Neural crest cell (in vitro differentiated cells): ENCODE measurements at regions not wholly inside any gene's neighbourhood (a gene's known extent, or its start where the extent isn't known, plus 50 kb on each side); places are given as distances from the start of the nearest gene placed in this dataset.

Experiments used
- DNase-seq: peaks from one replicate; pipeline ENCODE4 v3.0.0; 2021; ENCODE audit warnings: low read depth, mixed read lengths, low spot score
- H3K27ac Mint-ChIP-seq: one replicate; pipeline ENCODE4 v1.8.0; 2021; ENCODE audit warnings: mild to moderate bottlenecking, mixed read lengths; ENCODE audit not compliant: unreplicated experiment
- H3K27me3 Mint-ChIP-seq: 2 replicates; pipeline ENCODE4 v1.8.0; 2021; ENCODE audit warnings: low read depth, mild to moderate bottlenecking, mixed read lengths
- H3K36me3 Mint-ChIP-seq: 2 replicates; pipeline ENCODE4 v1.8.0; 2021; ENCODE audit warnings: low read depth, mild to moderate bottlenecking, mixed read lengths
- H3K4me1 Mint-ChIP-seq: 2 replicates; pipeline ENCODE4 v1.8.0; 2021; ENCODE audit warnings: mixed read lengths
- H3K4me3 Mint-ChIP-seq: one replicate; pipeline ENCODE4 v1.8.0; 2021; ENCODE audit warnings: mild to moderate bottlenecking, mixed read lengths
- H3K9me3 Mint-ChIP-seq: 2 replicates; pipeline ENCODE4 v1.8.0; 2021; ENCODE audit warnings: mixed read lengths
- TF ChIP-seq, protein P1 (sequence below): fragments of 200-600 bp; sonication (generic); conservative IDR thresholded peaks from 2 replicates; pipeline ENCODE4 v1.5.0; 2021; ENCODE audit warnings: antibody characterized with exemption, mild to moderate bottlenecking

GRCh38 chr1:187788718-187789117 lies 960.0 kb downstream of the PLA2G4A start:
- H3K27ac Mint-ChIP-seq: no peak overlapping the region
- TF ChIP-seq, protein P1, sequence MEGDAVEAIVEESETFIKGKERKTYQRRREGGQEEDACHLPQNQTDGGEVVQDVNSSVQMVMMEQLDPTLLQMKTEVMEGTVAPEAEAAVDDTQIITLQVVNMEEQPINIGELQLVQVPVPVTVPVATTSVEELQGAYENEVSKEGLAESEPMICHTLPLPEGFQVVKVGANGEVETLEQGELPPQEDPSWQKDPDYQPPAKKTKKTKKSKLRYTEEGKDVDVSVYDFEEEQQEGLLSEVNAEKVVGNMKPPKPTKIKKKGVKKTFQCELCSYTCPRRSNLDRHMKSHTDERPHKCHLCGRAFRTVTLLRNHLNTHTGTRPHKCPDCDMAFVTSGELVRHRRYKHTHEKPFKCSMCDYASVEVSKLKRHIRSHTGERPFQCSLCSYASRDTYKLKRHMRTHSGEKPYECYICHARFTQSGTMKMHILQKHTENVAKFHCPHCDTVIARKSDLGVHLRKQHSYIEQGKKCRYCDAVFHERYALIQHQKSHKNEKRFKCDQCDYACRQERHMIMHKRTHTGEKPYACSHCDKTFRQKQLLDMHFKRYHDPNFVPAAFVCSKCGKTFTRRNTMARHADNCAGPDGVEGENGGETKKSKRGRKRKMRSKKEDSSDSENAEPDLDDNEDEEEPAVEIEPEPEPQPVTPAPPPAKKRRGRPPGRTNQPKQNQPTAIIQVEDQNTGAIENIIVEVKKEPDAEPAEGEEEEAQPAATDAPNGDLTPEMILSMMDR: no peak
- H3K4me1 Mint-ChIP-seq: peaks cover 10% of the 10 kb centered on the region
- no peaks in the 10 kb centered on the region for H3K36me3 Mint-ChIP-seq
- H3K9me3 Mint-ChIP-seq: no peaks in the 10 kb centered on the region
- no peak for DNase-seq
- H3K27me3 Mint-ChIP-seq: no peaks in the 10 kb centered on the region
- H3K4me3 Mint-ChIP-seq: no peak overlapping the region

DNA sequence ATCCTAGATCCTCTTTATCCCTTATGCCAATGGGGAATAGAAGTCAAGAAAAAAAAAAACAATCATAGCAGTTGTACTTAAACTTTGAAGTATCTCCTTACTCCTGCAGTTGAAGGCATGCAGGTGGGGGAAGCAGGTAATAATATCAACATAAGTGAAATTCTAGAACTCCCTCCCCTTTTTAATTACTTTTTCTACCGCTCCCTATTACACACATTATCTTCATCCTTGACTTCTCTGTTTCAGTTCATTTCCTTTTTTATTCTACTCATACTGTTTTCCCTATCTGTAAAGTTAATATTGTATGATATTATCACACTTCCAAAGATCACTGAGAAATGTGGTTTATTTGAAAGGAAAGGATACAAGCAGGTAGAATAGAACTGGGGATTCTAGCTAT lies 962.0 kb downstream of the PLA2G4A start:
- Mint-ChIP-seq H3K9me3 (no peaks in the 10 kb centered on the region), H3K36me3 (no peaks in the 10 kb centered on the region), H3K27me3 (no peaks in the 10 kb centered on the region), H3K27ac (no peak overlapping the region), H3K4me1 (peaks cover 18% of the 10 kb centered on the region), H3K4me3 (no peak overlapping the region)
- DNase-seq: no peak
- TF ChIP-seq, protein P1: no peak

GRCh38 chr1:187794561-187794960 lies 965.8 kb downstream of the PLA2G4A start:
- no peak for DNase-seq
- H3K9me3 Mint-ChIP-seq: no peaks in the 10 kb centered on the region
- no peak overlapping the region for H3K27ac Mint-ChIP-seq
- no peak overlapping the region for H3K4me3 Mint-ChIP-seq
- TF ChIP-seq, protein P1: no peak
- H3K36me3 Mint-ChIP-seq: no peaks in the 10 kb centered on the region
- H3K27me3 Mint-ChIP-seq: no peaks in the 10 kb centered on the region
- H3K4me1 Mint-ChIP-seq: peaks cover 8% of the 10 kb centered on the region

DNA sequence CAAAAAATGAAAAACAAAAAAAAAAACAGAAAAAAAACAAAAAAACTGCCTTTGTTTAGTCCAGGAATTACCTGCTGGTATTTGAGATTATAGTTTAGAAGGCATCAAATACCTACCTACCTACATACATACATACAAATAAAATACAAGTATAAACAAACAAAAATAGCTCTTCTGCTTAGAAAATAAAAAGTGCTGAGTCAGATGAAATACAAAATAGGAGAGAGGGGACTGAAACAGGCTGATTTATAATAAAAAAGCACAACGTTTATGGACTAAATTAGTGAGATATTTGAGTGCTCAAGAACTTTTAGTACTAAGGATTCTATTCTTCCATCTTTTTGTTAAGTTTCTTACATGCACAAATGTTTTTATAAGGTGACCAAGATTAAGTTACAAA lies 980.8 kb downstream of the PLA2G4A start:
- DNase-seq: no peak
- H3K27me3 Mint-ChIP-seq: no peaks in the 10 kb centered on the region
- no peaks in the 10 kb centered on the region for H3K36me3 Mint-ChIP-seq
- no peaks in the 10 kb centered on the region for H3K4me1 Mint-ChIP-seq
- TF ChIP-seq, protein P1: no peak
- no peak overlapping the region for H3K27ac Mint-ChIP-seq
- no peaks in the 10 kb centered on the region for H3K9me3 Mint-ChIP-seq
- H3K4me3 Mint-ChIP-seq: no peak overlapping the region

DNA sequence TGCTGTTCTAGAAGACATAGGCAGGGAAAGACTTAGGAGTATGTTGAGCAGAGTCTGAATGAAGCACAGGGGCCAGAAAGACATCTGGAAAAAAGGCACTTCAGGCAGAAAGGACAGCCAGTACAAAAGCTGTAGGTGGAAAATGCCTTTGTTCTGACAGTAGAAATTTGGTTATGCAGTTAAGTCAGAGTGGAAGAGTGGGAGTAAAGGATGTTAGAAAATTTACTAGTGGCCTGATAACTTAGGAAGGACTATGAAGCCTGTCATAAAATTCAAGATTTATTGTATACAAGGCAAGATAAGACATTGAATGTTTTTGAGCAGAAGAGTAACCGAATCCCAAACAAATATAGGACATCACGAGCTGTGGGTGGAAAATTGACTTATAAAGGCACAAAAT lies 987.9 kb downstream of the PLA2G4A start:
- Mint-ChIP-seq H3K4me1 (no peaks in the 10 kb centered on the region), H3K4me3 (no peak overlapping the region), H3K27me3 (no peaks in the 10 kb centered on the region), H3K9me3 (peaks cover 2% of the 10 kb centered on the region), H3K36me3 (no peaks in the 10 kb centered on the region), H3K27ac (no peak overlapping the region)
- no peak for DNase-seq
- TF ChIP-seq, protein P1: no peak

DNA sequence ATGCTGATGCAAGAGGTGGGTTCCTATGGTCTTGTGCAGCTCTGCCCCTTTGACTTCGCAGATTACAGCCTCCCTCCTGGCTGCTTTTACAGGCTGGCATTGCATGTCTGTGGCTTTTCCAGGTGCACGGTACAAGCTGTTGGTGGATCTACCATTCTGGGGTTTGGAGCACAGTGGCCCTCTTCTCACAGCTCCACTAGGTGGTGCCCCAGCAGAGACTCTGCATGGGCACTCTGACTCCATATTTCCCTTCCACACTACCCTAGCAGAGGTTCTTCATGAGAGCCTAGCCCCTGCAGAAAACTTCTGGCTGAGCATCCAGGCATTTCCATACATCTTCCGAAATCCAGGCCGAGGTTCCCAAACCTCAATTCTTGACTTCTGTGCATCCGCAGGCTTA lies 989.0 kb downstream of the PLA2G4A start:
- Mint-ChIP-seq H3K27ac (no peak overlapping the region), H3K4me1 (no peaks in the 10 kb centered on the region), H3K9me3 (peaks cover 8% of the 10 kb centered on the region), H3K4me3 (no peak overlapping the region), H3K36me3 (no peaks in the 10 kb centered on the region), H3K27me3 (no peaks in the 10 kb centered on the region)
- TF ChIP-seq, protein P1: no peak
- DNase-seq: no peak
